Neural cell (in vitro differentiated cells): ENCODE measurements at regions not wholly inside any gene's neighbourhood (a gene's known extent, or its start where the extent isn't known, plus 50 kb on each side); places are given as distances from the start of the nearest gene placed in this dataset.

Experiments used
- H2AFZ ChIP-seq: fragments of 200-600, 300-800 bp; sonication (generic), shearing (Covaris generic); 2 replicates; pipeline ENCODE4 v1.6.0; 2014; ENCODE audit warnings: low read depth, mild to moderate bottlenecking, antibody characterized with exemption, low read length, moderate library complexity
- H3F3A ChIP-seq: fragments of 200-600 bp; shearing (Covaris generic); 2 replicates; pipeline ENCODE4 v1.6.1; 2016; ENCODE audit warnings: mild to moderate bottlenecking, moderate library complexity, mixed read lengths, antibody characterized with exemption, low read length; ENCODE audit not compliant: insufficient read depth, poor library complexity, severe bottlenecking
- H3K27ac ChIP-seq: fragments of 200-600, 300-800 bp; sonication (generic), shearing (Covaris generic); 2 replicates; pipeline ENCODE4 v1.5.1; 2014; ENCODE audit warnings: mild to moderate bottlenecking, low read length, moderate library complexity
- H3K27me3 ChIP-seq: fragments of 300-800, 200-600 bp; sonication (generic), shearing (Covaris generic); 2 replicates; pipeline ENCODE4 v1.6.0; 2014; ENCODE audit warnings: mild to moderate bottlenecking, low read depth, low read length, moderate library complexity; ENCODE audit not compliant: insufficient read depth
- H3K36me3 ChIP-seq: fragments of 300-800, 200-600 bp; sonication (generic), shearing (Covaris generic); 2 replicates; pipeline ENCODE4 v1.5.1; 2014; ENCODE audit warnings: mild to moderate bottlenecking, antibody characterized with exemption, low read length, moderate library complexity; ENCODE audit not compliant: insufficient read depth
- H3K4me2 ChIP-seq: fragments of 300-800, 200-600 bp; sonication (generic), shearing (Covaris generic); 2 replicates; pipeline ENCODE4 v1.6.0; 2014; ENCODE audit warnings: mild to moderate bottlenecking, low read length
- H3K4me3 ChIP-seq: fragments of 300-800, 200-600 bp; sonication (generic), shearing (Covaris generic); 2 replicates; pipeline ENCODE4 v1.5.1; 2014; ENCODE audit warnings: mild to moderate bottlenecking, low read length, moderate library complexity
- H3K79me2 ChIP-seq: fragments of 200-600 bp; shearing (Covaris generic); replicated peaks from 2 replicates; pipeline ENCODE4 v1.6.0; 2014; ENCODE audit warnings: mild to moderate bottlenecking, low read length, moderate library complexity; ENCODE audit not compliant: insufficient read depth
- H3K9ac ChIP-seq: fragments of 300-800, 200-600 bp; sonication (generic), shearing (Covaris generic); 2 replicates; pipeline ENCODE4 v1.6.1; 2016; ENCODE audit warnings: mild to moderate bottlenecking, low read length, mixed read lengths
- H3K9me2 ChIP-seq: fragments of 200-600 bp; shearing (Covaris generic); 2 replicates; pipeline ENCODE4 v1.6.1; 2016; ENCODE audit warnings: mild to moderate bottlenecking, low read length, mixed read lengths; ENCODE audit not compliant: insufficient read depth
- H3K9me3 ChIP-seq: fragments of 200-600, 300-800 bp; sonication (generic), shearing (Covaris generic); 2 replicates; pipeline ENCODE4 v1.6.1; 2016; ENCODE audit warnings: mild to moderate bottlenecking, mixed run types, low read length, moderate library complexity, mixed read lengths
- H4K20me1 ChIP-seq: fragments of 200-600 bp; shearing (Covaris generic); 2 replicates; pipeline ENCODE4 v1.6.1; 2016; ENCODE audit warnings: mild to moderate bottlenecking, mixed run types; ENCODE audit not compliant: insufficient read depth
- CTCF ChIP-seq: fragments of 450-650 bp; IDR thresholded peaks from 2 replicates; pipeline ENCODE4 v1.5.1; 2014; ENCODE audit warnings: antibody characterized with exemption, mild to moderate bottlenecking, moderate library complexity; ENCODE audit not compliant: poor library complexity, severe bottlenecking
- EP300 ChIP-seq: fragments of 450-650 bp; conservative IDR thresholded peaks from 2 replicates; pipeline ENCODE4 v1.6.1; 2014; ENCODE audit warnings: antibody characterized with exemption, mild to moderate bottlenecking, moderate library complexity; ENCODE audit not compliant: poor library complexity, severe bottlenecking
- EZH2 ChIP-seq: fragments of 200-600, 300-800 bp; shearing (Covaris generic), sonication (generic); IDR thresholded peaks from 2 replicates; pipeline ENCODE4 v1.6.1; 2014; ENCODE audit warnings: antibody characterized with exemption, low read length, borderline replicate concordance, mild to moderate bottlenecking; ENCODE audit not compliant: insufficient read depth, poor library complexity, severe bottlenecking
- MXI1 ChIP-seq: fragments of 450-650 bp; conservative IDR thresholded peaks from 2 replicates; pipeline ENCODE4 v1.6.1; 2014; ENCODE audit warnings: antibody characterized with exemption, mild to moderate bottlenecking; ENCODE audit not compliant: poor library complexity, severe bottlenecking
- POLR2AphosphoS5 ChIP-seq: IDR thresholded peaks from 2 replicates; pipeline ENCODE4 v1.6.1; 2012
- RAD21 ChIP-seq: fragments of 450-650 bp; conservative IDR thresholded peaks from 2 replicates; pipeline ENCODE4 v1.6.1; 2014; ENCODE audit warnings: antibody characterized with exemption, mild to moderate bottlenecking, moderate library complexity
- REST ChIP-seq: IDR thresholded peaks from 2 replicates; pipeline ENCODE4 v1.6.1; 2012; ENCODE audit warnings: borderline replicate concordance
- SMC3 ChIP-seq: fragments of 450-650 bp; conservative IDR thresholded peaks from 2 replicates; pipeline ENCODE4 v1.6.1; 2014; ENCODE audit warnings: antibody characterized with exemption, mild to moderate bottlenecking, moderate library complexity; ENCODE audit not compliant: poor library complexity
- TAF1 ChIP-seq: IDR thresholded peaks from 2 replicates; pipeline ENCODE4 v1.6.1; 2012; ENCODE audit warnings: low read depth

GRCh38 chr5:23253621-23254198 is 253.7 kb upstream of the PRDM9 start:
- Histone ChIP-seq H3K79me2 (no peaks in the 10 kb centered on the region), H3K27ac (no peak overlapping the region), H2AFZ (no peak overlapping the region), H3K4me3 (no peak overlapping the region), H3K9ac (no peak overlapping the region), H3K27me3 (no peaks in the 10 kb centered on the region), H3K9me3 (no peaks in the 10 kb centered on the region), H3F3A (no peaks in the 10 kb centered on the region), H4K20me1 (no peaks in the 10 kb centered on the region), H3K4me2 (no peak overlapping the region), H3K9me2 (no peaks in the 10 kb centered on the region), H3K36me3 (no peaks in the 10 kb centered on the region)
- TF ChIP-seq EP300, result no peak
- TF ChIP-seq TAF1, result no peak
- TF ChIP-seq POLR2AphosphoS5, result no peak
- TF ChIP-seq EZH2, result no peak
- TF ChIP-seq CTCF, result no peak
- TF ChIP-seq RAD21, result no peak
- no peak for TF ChIP-seq MXI1
- no peak for TF ChIP-seq SMC3
- TF ChIP-seq REST, result no peak

- H3K4me2 ChIP-seq, result no peak overlapping the region
- H3F3A ChIP-seq, result no peaks in the 10 kb centered on the region
- no peaks in the 10 kb centered on the region for H3K79me2 ChIP-seq
- no peaks in the 10 kb centered on the region for H4K20me1 ChIP-seq
- H3K27me3 ChIP-seq, result no peaks in the 10 kb centered on the region
- no peaks in the 10 kb centered on the region for H3K36me3 ChIP-seq
- H3K9me3 ChIP-seq, result no peaks in the 10 kb centered on the region
- no peak overlapping the region for H3K9ac ChIP-seq
- TF ChIP-seq SMC3 (no peak), POLR2AphosphoS5 (no peak), EP300 (no peak), EZH2 (no peak), REST (no peak), CTCF (no peak), TAF1 (no peak), RAD21 (no peak), MXI1 (no peak)
- H2AFZ ChIP-seq, result no peak overlapping the region
- no peak overlapping the region for H3K27ac ChIP-seq
- no peak overlapping the region for H3K4me3 ChIP-seq
- H3K9me2 ChIP-seq, result no peaks in the 10 kb centered on the region
These were observed 264.5 kb upstream of the PRDM9 start for GRCh38 chr5:23242891-23243290.
